ENCODE measurements at regions not wholly inside any gene's neighbourhood (a gene's known extent, or its start where the extent isn't known, plus 50 kb on each side); places are given as distances from the start of the nearest gene placed in this dataset.
A peak's percentile ranks its signal among the peaks of the same experiment; 100 is the strongest.
"Not testable (repeated sequence)": the region's sequence is repeated elsewhere in the genome, so short reads cannot be mapped to it uniquely, and the experiment has no call there.

GRCh38 chr15:31665732-31666131, 339.1 kb downstream of the KLF13 start:
- not testable (repeated sequence) for H3K4me1 Mint-ChIP-seq; DNase-seq; H3K27ac Mint-ChIP-seq; ATAC-seq; H3K36me3 Mint-ChIP-seq (ENCODE audit: low read depth); H3K9me3 Mint-ChIP-seq; H3K4me3 Mint-ChIP-seq
- H3K27me3 Mint-ChIP-seq = peaks cover 12% of the 10 kb centered on the region

GRCh38 chr15:31669158-31669908, 342.7 kb downstream of the KLF13 start:
- H3K4me1 Mint-ChIP-seq; ATAC-seq; H3K27ac Mint-ChIP-seq; H3K36me3 Mint-ChIP-seq (ENCODE audit: low read depth); H3K9me3 Mint-ChIP-seq; DNase-seq; H3K4me3 Mint-ChIP-seq: not testable (repeated sequence)
- H3K27me3 Mint-ChIP-seq = peaks cover 18% of the 10 kb centered on the region

GRCh38 chr15:31673263-31673662, 346.6 kb downstream of the KLF13 start:
- H3K4me1 Mint-ChIP-seq; H3K4me3 Mint-ChIP-seq; H3K36me3 Mint-ChIP-seq (ENCODE audit: low read depth); H3K9me3 Mint-ChIP-seq; ATAC-seq; H3K27ac Mint-ChIP-seq; DNase-seq: not testable (repeated sequence)
- H3K27me3 Mint-ChIP-seq = peaks cover 12% of the 10 kb centered on the region

GRCh38 chr15:31681529-31682259, 348.6 kb upstream of the CHRNA7 start:
- H3K27ac Mint-ChIP-seq; DNase-seq; ATAC-seq; H3K27me3 Mint-ChIP-seq; H3K36me3 Mint-ChIP-seq (ENCODE audit: low read depth); H3K9me3 Mint-ChIP-seq; H3K4me3 Mint-ChIP-seq; H3K4me1 Mint-ChIP-seq: not testable (repeated sequence)

GRCh38 chr15:31687088-31687487, 343.2 kb upstream of the CHRNA7 start:
- not testable (repeated sequence) for DNase-seq; ATAC-seq; H3K9me3 Mint-ChIP-seq; H3K36me3 Mint-ChIP-seq (ENCODE audit: low read depth); H3K4me3 Mint-ChIP-seq; H3K27ac Mint-ChIP-seq; H3K4me1 Mint-ChIP-seq
- H3K27me3 Mint-ChIP-seq = peaks cover 12% of the 10 kb centered on the region

- H3K4me1 Mint-ChIP-seq; H3K36me3 Mint-ChIP-seq (ENCODE audit: low read depth); H3K9me3 Mint-ChIP-seq; H3K27ac Mint-ChIP-seq; DNase-seq; H3K4me3 Mint-ChIP-seq; ATAC-seq; H3K27me3 Mint-ChIP-seq: not testable (repeated sequence)
Observed at GRCh38 chr15:31696509-31696908, 333.8 kb upstream of the CHRNA7 start.

- DNase-seq; ATAC-seq; H3K27me3 Mint-ChIP-seq; H3K4me1 Mint-ChIP-seq; H3K4me3 Mint-ChIP-seq; H3K36me3 Mint-ChIP-seq (ENCODE audit: low read depth); H3K9me3 Mint-ChIP-seq; H3K27ac Mint-ChIP-seq: not testable (repeated sequence)
Observed at GRCh38 chr15:31705076-31705678, 325.1 kb upstream of the CHRNA7 start.

GRCh38 chr15:31707944-31708702, 322.2 kb upstream of the CHRNA7 start:
- H3K27ac Mint-ChIP-seq; H3K36me3 Mint-ChIP-seq (ENCODE audit: low read depth); H3K9me3 Mint-ChIP-seq; H3K27me3 Mint-ChIP-seq; H3K4me1 Mint-ChIP-seq; H3K4me3 Mint-ChIP-seq; DNase-seq: not testable (repeated sequence)
- peak; percentile 43 for ATAC-seq

- not testable (repeated sequence) for H3K4me3 Mint-ChIP-seq; H3K9me3 Mint-ChIP-seq; H3K27me3 Mint-ChIP-seq; DNase-seq; H3K4me1 Mint-ChIP-seq; H3K36me3 Mint-ChIP-seq (ENCODE audit: low read depth); H3K27ac Mint-ChIP-seq
- ATAC-seq = peak; percentile 96
Observed at GRCh38 chr15:31708703-31709327, 321.5 kb upstream of the CHRNA7 start.

- not testable (repeated sequence) for ATAC-seq; H3K9me3 Mint-ChIP-seq; H3K4me1 Mint-ChIP-seq; H3K27ac Mint-ChIP-seq; DNase-seq; H3K4me3 Mint-ChIP-seq; H3K27me3 Mint-ChIP-seq; H3K36me3 Mint-ChIP-seq (ENCODE audit: low read depth)
Observed at GRCh38 chr15:31709479-31709878, 320.8 kb upstream of the CHRNA7 start.

- ATAC-seq; DNase-seq; H3K27ac Mint-ChIP-seq; H3K4me3 Mint-ChIP-seq; H3K36me3 Mint-ChIP-seq (ENCODE audit: low read depth); H3K27me3 Mint-ChIP-seq; H3K9me3 Mint-ChIP-seq; H3K4me1 Mint-ChIP-seq: not testable (repeated sequence)
Observed at GRCh38 chr15:31710806-31711205, 319.5 kb upstream of the CHRNA7 start.

GRCh38 chr15:31715208-31715607, 315.1 kb upstream of the CHRNA7 start:
- not testable (repeated sequence) for H3K27ac Mint-ChIP-seq; H3K27me3 Mint-ChIP-seq; H3K36me3 Mint-ChIP-seq (ENCODE audit: low read depth); H3K4me1 Mint-ChIP-seq; ATAC-seq; H3K4me3 Mint-ChIP-seq; DNase-seq; H3K9me3 Mint-ChIP-seq

- not testable (repeated sequence) for H3K27ac Mint-ChIP-seq; H3K4me3 Mint-ChIP-seq; H3K27me3 Mint-ChIP-seq; H3K36me3 Mint-ChIP-seq (ENCODE audit: low read depth); ATAC-seq; DNase-seq; H3K9me3 Mint-ChIP-seq; H3K4me1 Mint-ChIP-seq
Observed at GRCh38 chr15:31718625-31719024, 311.7 kb upstream of the CHRNA7 start.

GRCh38 chr15:31719396-31720022, 310.8 kb upstream of the CHRNA7 start:
- not testable (repeated sequence) for H3K27ac Mint-ChIP-seq; H3K4me1 Mint-ChIP-seq; ATAC-seq; H3K4me3 Mint-ChIP-seq; H3K9me3 Mint-ChIP-seq; H3K36me3 Mint-ChIP-seq (ENCODE audit: low read depth); DNase-seq; H3K27me3 Mint-ChIP-seq

Data from activated naive CD8-positive, alpha-beta T cell treated with anti-CD3 and anti-CD28 coated beads, Interleukin-2, amount 50 U/mL, for 24 hours (primary cell).